ENCODE measurements at regions not wholly inside any gene's neighbourhood (a gene's known extent, or its start where the extent isn't known, plus 50 kb on each side); places are given as distances from the start of the nearest gene placed in this dataset.

GRCh38 chr2:82599021-82599420 lies 1860.1 kb downstream of the SUCLG1 start:
- DNase-seq: no peak

- DNase-seq: no peak
Observed at GRCh38 chr2:82596581-82596980, 1862.5 kb downstream of the SUCLG1 start.

- no peak for DNase-seq
Observed at GRCh38 chr2:82591718-82592117, 1867.4 kb downstream of the SUCLG1 start.

DNA sequence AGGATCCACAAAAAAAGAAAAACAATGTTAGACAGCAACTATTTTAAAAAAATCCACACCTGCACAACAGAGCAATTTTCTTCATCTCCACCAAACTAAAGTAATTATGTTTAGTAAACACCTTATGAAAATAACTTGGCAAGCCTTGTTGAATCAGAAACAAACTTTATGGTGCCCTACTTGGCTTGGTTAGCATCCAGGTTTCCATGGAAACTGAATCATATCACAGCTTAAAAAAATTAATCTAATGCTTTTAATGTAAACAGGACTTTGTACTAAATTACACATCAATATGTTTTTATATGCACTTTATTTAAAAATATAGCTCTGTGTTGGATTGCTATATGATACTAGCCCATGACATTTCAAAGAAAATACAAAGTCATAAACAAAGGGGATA lies 1882.4 kb downstream of the SUCLG1 start:
- no peak for DNase-seq

DNA sequence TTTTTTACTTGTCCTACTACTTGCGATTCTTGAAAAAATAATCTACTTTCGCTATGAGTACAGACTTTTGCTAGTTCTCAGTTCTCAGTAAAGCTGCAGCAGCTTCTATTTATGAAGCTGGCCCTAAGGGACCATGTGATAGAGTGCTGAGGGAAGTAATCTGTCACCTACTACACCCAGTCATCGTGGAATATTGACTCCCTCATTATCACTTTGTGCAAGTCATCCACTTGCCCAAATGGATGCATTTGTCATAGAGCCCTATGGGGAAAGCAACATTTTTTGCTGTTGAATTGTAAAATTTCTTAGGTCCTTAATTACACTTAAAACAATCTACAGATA lies 1919.8 kb downstream of the SUCLG1 start:
- DNase-seq: no peak

DNA sequence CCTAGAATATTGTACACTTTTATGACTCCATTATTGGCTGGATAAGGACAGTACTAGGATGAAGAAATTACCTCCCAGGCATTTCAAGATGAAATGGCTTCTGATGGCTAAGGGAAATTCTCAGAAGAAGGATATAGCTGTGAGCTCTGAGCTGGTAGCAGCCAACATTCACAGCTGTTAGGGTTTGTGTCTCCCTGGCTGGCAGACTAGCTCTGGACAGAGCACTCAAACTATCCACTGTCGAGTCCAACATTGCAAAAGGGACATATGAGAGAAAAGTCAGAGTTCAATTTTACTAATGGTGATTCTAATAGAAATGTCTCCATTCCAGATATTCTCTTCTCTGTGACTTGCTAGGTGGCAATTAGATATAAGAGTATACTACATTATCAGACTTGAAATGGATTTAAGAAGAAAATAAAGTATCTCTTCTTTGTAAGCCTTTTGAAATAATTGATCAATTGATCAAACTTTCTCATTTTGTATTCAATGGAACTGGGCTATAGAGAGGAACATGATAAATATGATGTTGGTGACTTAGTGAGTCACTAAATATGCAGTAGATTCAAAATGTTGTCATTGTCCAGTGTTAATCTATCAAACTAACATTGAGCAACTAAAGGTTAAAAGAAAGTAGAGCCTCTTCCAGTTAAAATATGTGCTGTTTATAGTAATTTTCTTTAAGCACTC lies 1920.3 kb downstream of the SUCLG1 start:
- no peak for DNase-seq

DNA sequence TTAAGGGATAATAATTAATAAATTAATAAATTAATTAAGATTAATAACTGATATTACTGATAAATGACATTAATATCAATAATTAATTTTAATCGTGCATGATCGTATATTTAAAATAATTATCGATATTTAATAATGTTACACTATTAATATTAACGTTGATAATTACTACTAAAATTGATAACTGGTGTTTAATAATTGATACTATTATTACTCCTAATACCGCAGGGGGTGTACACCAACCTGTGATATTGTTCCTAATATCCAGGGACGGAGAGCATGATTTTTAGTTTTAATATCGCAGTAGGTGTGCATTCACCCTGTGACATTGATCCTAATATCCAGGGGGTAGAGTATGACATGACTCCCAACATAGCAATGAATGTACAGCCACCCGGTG lies 1930.8 kb downstream of the SUCLG1 start:
- DNase-seq: no peak

DNA sequence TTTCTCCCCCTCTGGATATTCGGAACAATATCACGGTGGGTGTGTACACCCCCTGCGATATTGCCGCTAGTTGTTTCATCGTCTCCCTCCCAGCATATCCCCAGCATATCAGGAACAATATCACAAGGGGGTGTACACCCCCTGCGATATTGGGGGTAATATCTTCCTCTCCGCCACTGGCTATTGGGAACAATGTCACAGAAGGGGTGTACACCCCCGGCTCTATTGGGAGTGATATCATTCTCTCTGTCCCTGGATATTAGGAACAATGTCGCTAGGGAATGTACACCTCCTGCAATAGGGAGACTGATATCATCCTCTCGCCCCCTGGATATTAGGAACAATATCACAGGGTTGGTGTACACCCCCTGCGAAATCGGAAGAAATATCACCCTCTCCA lies 1932.0 kb downstream of the SUCLG1 start:
- DNase-seq: peak in 1 of 5 donors; percentile 11

- no peak for DNase-seq
Observed at GRCh38 chr2:82526277-82526676, 1932.8 kb downstream of the SUCLG1 start.

- DNase-seq: no peak
Observed at GRCh38 chr2:82525744-82526143, 1933.3 kb downstream of the SUCLG1 start.

DNA sequence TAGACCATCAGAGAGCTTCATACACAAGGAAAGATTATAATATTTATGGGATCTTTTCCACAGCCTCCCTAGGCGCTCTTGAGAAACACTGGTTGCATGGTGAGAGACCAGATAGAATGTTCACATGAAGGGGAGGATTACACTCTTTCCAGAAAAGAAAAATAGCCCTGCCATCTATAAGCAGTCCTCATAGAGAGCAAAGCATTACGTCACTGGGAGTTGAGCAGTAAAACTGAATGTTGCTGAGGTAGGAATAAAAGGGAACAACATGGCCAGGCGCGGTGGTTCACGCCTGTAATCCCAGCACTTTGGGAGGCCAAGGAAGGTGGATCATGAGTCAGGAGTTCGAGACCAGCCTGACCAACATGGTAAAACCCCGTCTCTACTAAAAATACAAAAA lies 1934.3 kb downstream of the SUCLG1 start:
- DNase-seq: no peak

DNA sequence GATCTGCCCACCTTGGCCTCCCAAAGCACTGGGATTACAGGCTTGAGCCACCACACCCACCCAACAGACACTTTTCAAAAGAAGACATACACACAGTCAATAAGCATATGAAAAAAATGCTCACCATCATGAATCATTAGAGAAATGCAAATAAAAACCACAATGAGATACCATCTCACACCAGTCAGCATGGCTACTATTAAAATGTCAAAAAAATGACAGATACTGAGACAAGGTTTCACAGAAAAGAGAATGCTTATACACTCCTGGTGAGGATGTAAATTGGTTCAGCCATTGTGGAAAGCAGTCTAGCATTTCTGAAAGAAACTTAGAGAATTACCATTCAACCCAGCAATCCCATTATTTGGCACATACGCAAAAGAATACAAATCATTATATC lies 1947.2 kb downstream of the SUCLG1 start:
- DNase-seq: no peak

DNA sequence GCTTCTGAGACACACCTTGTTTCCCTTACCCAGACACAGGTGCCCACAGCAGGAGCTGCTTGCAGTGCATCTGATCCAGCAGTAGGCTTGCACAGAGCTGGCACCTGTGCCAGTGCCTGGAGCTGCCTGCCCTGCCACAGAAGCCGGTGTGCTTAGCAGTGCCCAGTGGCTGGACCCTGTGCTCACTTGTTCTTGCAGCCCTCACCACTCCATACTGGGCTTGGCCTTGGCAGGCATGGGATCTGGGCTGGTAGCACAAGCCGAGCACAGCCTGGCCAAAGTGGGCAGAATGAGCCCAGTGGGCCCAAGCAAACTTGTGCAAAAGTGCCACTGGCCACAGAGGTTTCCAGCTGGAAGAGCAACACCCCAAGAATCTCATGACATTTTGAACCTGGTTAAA lies 1950.4 kb downstream of the SUCLG1 start:
- no peak for DNase-seq

DNA sequence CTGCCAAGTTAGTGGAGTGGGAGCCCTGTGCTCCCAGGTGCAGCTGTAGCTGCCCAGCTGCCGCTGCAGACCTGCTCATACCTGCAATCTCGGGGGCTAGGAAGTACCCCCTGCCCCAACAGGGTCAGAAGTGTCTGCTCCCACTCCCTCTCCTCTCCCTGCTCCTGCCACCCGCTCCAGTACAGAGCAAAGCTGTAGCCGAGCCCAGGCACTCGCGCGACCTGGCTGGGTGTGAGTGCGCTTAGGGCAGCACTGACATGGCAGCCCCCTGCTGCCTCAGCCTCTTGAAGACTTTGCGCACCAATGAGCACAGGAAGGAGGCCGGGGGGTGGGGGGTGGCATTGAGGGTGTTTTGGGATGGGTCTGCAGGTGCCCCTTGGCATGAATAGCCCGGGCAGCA lies 1951.4 kb downstream of the SUCLG1 start:
- no peak for DNase-seq

- DNase-seq: no peak
Observed at GRCh38 chr2:82501217-82501616, 1957.9 kb downstream of the SUCLG1 start.

GRCh38 chr2:82498777-82499443 lies 1960.2 kb downstream of the SUCLG1 start:
- no peak for DNase-seq

DNA sequence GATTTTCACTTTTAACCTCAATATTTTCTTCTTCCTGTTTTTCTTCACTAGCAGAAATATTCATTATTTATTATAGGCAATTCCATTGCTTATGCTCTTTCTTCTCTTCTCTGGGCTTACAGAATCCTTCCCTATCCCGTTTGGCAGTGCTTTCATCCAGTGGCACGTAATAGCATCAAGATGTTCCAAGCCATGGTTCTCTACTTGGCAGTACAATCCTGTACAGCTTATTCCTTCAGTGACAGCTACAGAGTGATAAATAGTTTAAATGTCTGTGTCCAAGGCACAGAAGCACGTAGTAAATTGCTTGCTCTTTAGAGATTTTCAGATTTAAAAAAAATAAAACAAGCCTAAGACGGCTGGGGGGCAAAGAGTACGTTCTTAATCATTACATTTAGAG lies 1964.3 kb downstream of the SUCLG1 start:
- DNase-seq: no peak

DNA sequence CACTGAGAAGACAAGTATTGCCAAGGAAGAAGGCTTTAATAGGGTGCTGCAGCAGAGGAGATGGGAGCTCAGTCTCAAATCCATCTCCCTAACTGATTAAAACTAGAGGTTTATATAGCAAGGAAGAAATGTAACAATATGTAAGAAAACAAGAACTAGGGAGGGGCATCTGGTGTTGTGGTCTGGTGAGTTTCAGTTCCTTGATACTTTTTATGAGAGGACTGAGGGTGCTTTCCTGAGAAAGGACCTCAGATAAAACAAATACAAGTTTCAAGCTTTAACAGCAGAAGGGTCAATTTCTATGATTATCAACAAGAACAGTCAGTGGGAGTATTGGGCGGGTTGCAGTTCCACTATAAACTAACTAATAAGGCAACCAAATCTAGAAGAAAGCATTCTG lies 1967.5 kb downstream of the SUCLG1 start:
- no peak for DNase-seq

DNA sequence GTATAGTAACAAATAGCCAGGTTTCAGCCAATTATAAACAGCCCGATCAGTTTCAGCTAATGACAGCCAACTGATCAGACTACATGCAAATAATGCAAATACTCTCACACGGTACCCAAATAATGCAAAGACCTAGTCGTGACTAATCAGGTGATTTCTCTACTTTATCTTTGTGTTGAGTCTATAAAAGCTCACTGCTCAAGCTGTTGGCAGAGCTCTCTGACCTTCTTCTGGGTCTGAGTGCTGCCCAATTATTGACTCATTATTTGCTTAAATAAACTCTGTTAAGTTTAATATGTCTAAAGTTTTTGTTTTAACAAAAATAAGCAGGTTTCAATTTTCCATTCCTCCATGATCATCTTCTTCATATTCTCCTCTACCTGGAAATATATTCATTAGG lies 1971.7 kb downstream of the SUCLG1 start:
- no peak for DNase-seq

DNA sequence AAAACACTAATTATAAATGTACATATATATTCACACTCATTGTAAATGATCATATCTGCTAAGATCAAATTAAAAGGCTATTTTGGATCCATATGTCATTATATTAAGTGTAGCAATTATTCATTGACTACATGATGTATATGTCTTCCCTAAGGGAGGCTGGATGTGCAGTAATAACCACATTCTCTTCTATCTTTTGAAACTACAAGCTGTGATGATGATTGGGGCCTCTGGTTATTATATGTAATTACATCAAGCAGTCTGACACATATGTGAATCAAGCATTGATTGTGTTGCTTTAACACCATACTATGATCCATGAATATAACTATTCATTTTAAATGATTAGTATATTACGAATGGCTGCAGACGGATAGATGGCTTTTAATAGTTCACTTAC lies 1973.4 kb downstream of the SUCLG1 start:
- no peak for DNase-seq

DNA sequence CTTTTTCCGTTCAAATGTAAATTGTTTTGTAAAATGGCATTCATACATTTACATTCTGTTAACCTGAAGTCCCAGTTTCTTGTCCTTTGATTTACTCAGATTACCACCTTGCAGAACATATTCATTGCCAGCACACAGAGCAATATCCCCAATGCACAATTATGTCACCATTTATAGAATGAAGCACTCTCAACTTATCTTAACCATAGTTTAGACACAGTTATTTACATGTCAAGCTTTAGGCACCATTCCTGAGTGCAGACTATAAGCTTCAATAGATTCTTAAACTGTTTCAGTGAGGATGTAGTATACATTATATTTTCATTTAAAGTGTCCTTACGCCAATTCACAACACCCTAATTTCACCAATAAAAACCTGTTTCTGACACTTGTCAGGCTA lies 1977.9 kb downstream of the SUCLG1 start:
- DNase-seq: no peak

GRCh38 chr2:82478641-82479040 lies 1980.4 kb downstream of the SUCLG1 start:
- DNase-seq: no peak

- no peak for DNase-seq
Observed at GRCh38 chr2:82476094-82476493, 1983.0 kb downstream of the SUCLG1 start.

GRCh38 chr2:82428251-82428650 lies 2030.8 kb downstream of the SUCLG1 start:
- no peak for DNase-seq

GRCh38 chr2:82412021-82412420 lies 2047.1 kb downstream of the SUCLG1 start:
- DNase-seq: no peak

All from T-helper 1 cell (primary cell).